Stimulated activated CD8-positive, alpha-beta memory T cell treated with anti-CD3 and anti-CD28 coated beads, Interleukin-15, amount 100 ng/mL, for 1 hour (primary cell): ENCODE measurements at regions not wholly inside any gene's neighbourhood (a gene's known extent, or its start where the extent isn't known, plus 50 kb on each side); places are given as distances from the start of the nearest gene placed in this dataset.
"Not testable (repeated sequence)": the region's sequence is repeated elsewhere in the genome, so short reads cannot be mapped to it uniquely, and the experiment has no call there.

Experiments used
- DNase-seq: peaks from one replicate; pipeline ENCODE4 v3.0.0-alpha.2; 2020; ENCODE audit warnings: low read depth

GRCh38 chr3:15851735-15852134 is 54.0 kb upstream of the ANKRD28 start:
- DNase-seq, result no peak

GRCh38 chr3:15858547-15859506 is 61.0 kb upstream of the ANKRD28 start:
- peak; percentile 16 for DNase-seq

DNA sequence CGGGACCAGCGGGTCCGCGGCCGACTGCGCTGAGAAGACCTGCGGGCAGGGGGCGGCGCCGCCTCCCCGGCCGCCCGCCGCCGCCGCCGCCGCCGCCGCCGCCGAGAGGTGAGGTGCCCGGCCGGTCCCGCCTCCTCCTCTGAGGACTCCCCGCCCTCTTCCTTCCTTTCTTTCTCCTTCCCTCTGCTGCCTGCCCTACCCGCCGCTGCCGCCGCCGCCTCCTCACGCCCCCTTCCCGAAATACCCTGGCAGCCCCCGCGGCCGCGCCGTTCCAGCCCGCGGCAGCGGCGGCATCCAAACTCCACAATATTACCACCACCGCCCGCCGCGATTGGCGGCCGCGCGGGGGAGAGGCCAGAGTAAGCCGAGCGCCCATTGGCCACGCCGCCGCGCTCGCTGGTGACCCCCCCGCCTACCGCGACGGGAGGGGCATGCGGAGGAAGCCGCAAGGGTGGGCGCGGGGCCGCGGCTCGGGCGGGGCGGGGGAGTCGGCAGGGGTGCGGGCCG is 61.8 kb upstream of the ANKRD28 start:
- peak; percentile 48 for DNase-seq

- DNase-seq, result no peak
Observed at GRCh38 chr3:15860014-15860934, 62.5 kb upstream of the ANKRD28 start.

DNA sequence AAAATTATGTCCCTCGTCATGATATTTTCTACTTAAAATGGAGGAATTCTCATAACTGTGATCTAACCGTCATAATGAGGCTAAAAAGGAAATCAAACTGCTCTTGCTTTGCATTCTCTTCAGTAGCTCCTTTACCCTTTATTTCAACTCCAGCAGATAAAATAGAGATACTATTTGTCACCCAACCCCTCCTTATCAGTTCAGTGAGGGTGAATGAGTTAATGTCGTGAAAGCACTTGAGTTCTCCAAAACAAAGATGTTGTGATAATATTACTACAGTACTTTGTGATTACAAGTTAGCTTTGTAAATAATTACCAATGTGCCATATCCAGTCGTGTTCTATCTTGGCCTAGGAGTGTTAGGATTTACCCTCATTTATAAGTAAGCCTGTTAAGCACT is 63.4 kb upstream of the ANKRD28 start:
- no peak for DNase-seq

- DNase-seq, result no peak
Observed at GRCh38 chr3:15872807-15873206, 75.0 kb upstream of the ANKRD28 start.

DNA sequence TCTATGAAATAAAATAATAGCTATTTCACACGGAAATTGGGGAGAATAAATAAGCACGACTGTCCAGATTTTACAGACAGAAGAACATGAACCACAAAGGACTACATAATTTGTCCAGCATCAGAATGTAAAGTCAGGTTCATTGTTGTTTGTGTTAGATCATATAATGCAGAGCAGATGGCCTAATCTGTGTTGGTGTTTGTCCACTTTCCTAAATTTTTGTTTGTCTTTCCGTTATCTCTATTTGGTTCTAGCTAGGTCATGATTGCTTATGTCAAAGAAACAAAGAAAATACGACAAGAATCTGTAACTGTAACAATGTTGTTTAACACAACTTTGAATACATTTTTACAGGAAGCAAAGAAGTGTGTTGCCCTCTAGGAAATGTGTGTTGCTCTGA is 75.6 kb upstream of the ANKRD28 start:
- DNase-seq, result no peak

GRCh38 chr3:15875016-15875689 is 77.4 kb upstream of the ANKRD28 start:
- DNase-seq, result no peak

DNA sequence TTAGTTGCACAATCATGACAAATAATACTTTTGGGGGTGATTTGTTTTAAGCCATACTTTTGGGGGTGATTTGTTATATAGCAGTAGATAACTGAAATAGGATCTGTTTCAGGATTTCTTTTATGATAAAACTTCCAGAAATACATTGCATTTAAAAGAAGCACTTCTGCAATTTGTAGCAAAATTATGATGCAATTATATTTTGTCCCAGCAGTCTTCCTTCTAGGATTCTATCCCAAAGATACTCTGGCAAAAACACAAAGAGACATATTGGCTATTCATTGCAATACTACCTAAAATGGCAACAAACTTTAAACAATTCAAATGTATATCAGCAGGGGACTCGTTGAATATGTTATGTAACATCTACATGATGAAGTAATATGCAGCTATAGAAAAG is 78.9 kb upstream of the ANKRD28 start:
- no peak for DNase-seq

GRCh38 chr3:15877813-15878212 is 80.0 kb upstream of the ANKRD28 start:
- no peak for DNase-seq

- DNase-seq, result not testable (repeated sequence)
Observed at GRCh38 chr3:15879787-15880186, 82.0 kb upstream of the ANKRD28 start.

DNA sequence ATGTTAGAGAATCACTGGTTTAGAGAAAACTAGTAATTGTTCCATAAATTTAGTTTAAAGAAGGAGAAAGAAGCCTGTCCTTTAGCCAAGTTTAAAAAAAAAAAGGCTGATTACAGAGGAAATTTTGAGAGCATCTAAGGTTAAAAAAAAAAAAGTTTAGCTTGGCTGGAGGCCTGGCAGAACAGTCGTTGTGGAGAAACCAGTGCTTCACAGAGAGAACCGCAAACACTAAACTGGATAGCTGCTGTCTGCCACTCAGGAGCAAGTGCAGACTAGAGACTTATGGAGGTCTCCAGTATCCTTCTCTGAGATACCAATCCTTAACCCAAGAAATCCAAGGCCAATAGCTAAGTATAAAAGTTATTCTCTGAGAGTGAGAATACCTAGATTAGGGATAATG is 84.8 kb upstream of the ANKRD28 start:
- DNase-seq, result no peak

DNA sequence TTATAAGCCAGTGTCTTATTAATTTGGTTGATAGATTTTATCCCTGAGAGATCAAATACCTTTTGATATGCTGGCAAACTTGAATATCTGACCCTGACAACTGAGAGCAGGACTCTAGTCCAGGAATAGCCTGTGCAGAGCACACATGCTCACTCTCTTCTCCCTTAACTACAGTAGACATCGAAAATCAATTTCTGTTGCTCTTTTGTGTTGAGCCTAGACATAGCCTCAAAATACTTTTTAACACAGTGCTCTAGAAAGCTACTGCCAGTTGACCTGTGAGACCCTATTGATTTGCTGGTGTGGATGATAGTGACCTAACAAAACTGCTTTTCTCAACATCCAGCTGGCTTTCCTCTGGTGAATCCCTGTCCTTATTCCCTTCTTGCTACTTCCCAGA is 86.4 kb upstream of the ANKRD28 start:
- no peak for DNase-seq

GRCh38 chr3:15886521-15886920 is 88.7 kb upstream of the ANKRD28 start:
- DNase-seq, result no peak

GRCh38 chr3:15887261-15887660 is 89.5 kb upstream of the ANKRD28 start:
- DNase-seq, result no peak

DNA sequence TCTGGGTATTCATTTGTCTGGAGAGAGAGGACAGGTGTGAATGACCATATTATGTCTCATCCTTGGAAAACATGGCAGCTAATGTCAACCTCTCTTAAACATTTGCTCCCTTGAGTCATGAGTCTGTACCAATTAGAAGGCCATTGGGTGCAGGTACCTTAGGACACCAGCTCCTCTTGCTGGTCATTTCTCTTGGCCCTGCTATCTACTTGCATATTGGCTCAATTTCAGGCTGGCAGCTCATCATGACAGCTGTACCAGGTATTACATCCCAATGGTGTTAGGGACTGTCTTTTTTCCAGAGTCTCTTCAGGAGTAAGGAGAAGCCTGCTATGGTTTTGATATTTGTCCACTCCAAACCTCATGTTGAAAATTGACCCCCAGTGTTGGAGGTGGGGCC is 92.2 kb upstream of the ANKRD28 start:
- no peak for DNase-seq

DNA sequence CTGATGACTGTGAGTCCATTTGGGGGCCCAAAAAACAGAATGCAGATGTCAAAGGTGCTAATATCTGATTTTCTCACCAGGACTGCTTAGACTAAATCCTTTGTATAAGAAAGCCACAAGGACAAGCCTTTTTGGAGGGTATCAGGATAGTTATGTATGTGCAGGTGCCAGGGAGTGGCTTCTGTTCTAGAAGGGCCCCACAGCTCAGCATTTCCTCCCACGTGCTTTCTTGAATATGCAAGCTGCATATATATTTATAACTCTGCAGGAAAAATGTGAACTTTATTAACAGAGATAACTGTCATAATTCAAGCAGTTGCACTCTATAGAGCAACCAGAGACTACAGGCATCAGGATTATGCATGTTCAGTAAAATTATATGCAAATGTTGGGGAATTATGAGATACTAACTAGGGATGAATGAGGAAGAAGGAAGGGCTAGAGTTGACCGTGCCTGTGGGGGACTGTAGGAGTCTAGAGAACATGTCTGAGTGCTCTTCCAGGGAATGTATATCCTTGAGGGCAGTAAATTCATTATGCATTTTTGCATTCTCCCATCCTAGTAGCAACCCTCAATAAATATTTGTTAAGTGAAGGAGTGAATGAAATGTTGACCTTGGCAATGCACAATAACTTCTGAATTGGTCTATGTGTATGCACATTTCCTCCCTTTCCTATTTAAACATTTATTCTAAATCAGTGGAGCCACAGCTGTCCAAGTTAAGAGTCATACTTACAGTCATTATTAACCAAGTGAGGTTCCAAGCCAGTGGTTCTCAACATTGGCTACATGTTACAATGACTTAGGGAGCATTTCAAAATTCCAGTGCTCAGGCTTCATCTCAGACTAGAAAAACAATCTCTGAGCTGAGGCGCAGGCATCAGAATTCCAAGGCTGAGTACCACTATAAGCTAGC is 94.8 kb upstream of the ANKRD28 start:
- no peak for DNase-seq

- DNase-seq, result no peak
Observed at GRCh38 chr3:15894382-15894781, 96.6 kb upstream of the ANKRD28 start.

DNA sequence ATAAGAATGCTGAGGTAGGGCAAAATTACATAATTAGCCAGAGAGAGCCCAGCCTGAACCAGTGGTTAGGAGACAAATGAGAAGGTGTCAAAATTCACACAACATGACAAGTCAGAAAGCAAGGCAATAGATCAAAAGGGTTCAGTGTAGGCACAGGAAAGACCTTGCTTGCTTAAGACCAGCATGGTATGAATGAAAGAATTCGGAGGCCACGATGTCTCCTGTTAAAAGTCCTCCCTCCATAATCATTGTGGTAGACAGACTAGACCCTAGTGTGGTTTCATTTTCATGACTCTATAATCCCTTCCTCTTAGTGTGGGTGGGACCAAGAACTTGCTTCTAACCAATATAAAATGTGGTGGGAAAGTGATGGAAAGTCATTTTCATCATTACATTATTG is 98.7 kb upstream of the ANKRD28 start:
- no peak for DNase-seq

- no peak for DNase-seq
Observed at GRCh38 chr3:15899388-15899787, 101.6 kb upstream of the ANKRD28 start.

GRCh38 chr3:15903164-15903563 is 105.4 kb upstream of the ANKRD28 start:
- no peak for DNase-seq
